ENCODE measurements at regions not wholly inside any gene's neighbourhood (a gene's known extent, or its start where the extent isn't known, plus 50 kb on each side); places are given as distances from the start of the nearest gene placed in this dataset.

DNA sequence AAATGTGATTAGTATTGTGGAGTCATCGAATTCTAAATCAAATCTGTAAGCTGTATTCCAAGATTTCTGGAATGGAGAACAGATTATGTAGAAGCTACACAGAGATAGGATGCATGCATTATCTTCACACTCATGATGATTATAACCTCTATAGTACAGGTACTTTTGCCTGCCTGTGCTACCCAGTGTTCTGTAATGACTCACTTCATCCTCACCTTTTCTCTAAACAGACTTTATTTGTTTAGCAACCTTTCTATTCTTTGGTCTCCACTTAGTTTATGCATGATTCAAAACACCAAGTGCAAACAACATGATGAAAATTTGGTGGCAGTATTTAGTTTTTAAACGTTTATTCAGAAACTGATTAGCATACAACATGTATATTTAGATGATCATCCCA lies 68.4 kb upstream of the PRPS1L1 start:
- Histone ChIP-seq H3K9me3 (no peaks in the 10 kb centered on the region), H3K27ac (no peak overlapping the region), H3K4me1 (no peaks in the 10 kb centered on the region), H3K4me3 (no peak overlapping the region), H3K36me3 (no peaks in the 10 kb centered on the region), H3K27me3 (no peaks in the 10 kb centered on the region)
- no peak for DNase-seq
- no peak for TF ChIP-seq POLR2A (IDR thresholded peaks at IDR 0.05)
- TF ChIP-seq, protein P1, sequence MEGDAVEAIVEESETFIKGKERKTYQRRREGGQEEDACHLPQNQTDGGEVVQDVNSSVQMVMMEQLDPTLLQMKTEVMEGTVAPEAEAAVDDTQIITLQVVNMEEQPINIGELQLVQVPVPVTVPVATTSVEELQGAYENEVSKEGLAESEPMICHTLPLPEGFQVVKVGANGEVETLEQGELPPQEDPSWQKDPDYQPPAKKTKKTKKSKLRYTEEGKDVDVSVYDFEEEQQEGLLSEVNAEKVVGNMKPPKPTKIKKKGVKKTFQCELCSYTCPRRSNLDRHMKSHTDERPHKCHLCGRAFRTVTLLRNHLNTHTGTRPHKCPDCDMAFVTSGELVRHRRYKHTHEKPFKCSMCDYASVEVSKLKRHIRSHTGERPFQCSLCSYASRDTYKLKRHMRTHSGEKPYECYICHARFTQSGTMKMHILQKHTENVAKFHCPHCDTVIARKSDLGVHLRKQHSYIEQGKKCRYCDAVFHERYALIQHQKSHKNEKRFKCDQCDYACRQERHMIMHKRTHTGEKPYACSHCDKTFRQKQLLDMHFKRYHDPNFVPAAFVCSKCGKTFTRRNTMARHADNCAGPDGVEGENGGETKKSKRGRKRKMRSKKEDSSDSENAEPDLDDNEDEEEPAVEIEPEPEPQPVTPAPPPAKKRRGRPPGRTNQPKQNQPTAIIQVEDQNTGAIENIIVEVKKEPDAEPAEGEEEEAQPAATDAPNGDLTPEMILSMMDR (IDR thresholded peaks at IDR 0.05), result no peak
- intact Hi-C loops (cut with DNase I; ENCODE audit: low total_unique reads), result no loop called here

DNA sequence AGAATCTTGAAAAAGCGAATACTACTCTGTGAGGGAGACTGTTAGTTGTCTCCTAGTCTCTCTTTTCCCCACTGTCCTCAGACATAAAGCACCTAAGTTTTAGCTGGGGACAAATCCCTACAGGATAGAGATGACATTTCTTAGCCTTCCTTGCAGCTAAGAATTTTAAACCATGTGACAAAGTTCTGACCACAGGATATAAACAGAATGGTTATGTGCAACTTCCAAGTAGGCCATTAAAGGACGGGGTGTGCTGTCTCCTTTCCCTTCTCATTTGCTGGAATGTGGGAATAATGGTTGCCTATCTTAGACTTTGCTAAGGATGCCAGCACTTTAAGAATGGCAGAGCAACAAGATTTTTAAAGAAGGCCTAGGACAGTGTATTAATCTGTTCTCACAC lies 74.9 kb upstream of the PRPS1L1 start:
- Histone ChIP-seq H3K9me3 (no peaks in the 10 kb centered on the region), H3K36me3 (no peaks in the 10 kb centered on the region), H3K4me3 (no peak overlapping the region), H3K27ac (no peak overlapping the region), H3K27me3 (no peaks in the 10 kb centered on the region), H3K4me1 (no peaks in the 10 kb centered on the region)
- intact Hi-C loops (cut with DNase I; ENCODE audit: low total_unique reads), result no loop called here
- TF ChIP-seq, protein P1 (IDR thresholded peaks at IDR 0.05), result no peak
- no peak for DNase-seq

DNA sequence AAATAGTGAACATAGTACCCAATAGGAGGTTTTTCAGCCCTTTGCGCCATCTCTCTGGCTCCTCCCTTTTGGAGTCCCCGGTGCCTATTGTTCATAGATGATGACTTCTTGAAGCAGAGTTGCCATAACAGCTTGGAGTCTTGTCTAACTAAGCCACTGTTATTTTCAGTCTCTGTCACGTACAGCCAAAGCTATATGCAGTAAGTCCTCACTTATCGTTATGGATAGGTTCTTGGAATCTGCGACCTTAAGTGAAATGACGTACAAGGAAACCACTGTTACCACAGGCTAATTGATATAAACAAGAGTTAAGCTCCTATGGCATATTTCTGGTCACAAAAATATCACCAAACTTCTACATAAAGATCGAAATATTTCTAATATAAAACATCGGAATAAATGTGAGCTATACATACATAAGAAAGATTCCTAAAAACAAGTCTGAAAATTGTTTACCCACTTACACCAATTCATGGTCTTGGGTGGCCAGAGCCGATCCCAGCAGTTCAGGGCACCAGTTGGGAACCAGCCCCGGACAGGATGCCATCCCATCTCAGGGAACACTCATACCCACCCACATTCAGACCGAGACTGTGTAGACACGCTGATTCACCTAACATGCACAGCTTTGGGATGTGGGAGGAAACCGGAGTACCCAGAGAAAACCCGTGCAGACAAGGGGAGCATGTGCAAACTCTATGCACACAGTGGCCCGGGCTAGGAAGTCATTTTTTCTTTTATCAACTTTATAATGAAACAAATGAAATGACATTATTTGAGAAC lies 76.0 kb upstream of the PRPS1L1 start:
- H3K27ac ChIP-seq, result no peak overlapping the region

DNA sequence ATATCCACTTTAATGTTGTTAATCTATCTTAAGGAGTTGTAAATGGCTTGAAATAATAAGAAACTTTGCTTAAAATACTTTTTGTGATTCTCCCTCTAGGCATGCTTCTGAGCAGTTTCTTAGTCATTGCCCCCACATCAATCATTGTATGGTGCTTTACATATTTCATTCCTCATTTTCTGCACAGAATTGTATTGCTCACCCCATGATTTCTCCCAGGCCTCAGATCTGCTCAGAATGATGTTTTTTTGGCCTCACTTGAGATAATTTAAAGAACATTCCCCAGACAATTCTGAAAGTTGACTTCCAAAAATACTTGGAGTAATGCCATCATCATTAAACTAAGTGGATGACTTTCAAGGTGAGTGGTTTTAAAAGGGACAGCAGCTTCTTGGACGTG lies 82.1 kb upstream of the PRPS1L1 start:
- TF ChIP-seq, protein P1 (IDR thresholded peaks at IDR 0.05), result no peak
- TF ChIP-seq POLR2A (IDR thresholded peaks at IDR 0.05), result no peak
- intact Hi-C loops (cut with DNase I; ENCODE audit: low total_unique reads), result no loop called here
- no peak overlapping the region for H3K4me3 ChIP-seq
- no peaks in the 10 kb centered on the region for H3K4me1 ChIP-seq
- H3K27ac ChIP-seq, result peak overlapping the region in 1 of 2 donors; percentile 33
- no peaks in the 10 kb centered on the region for H3K36me3 ChIP-seq
- H3K27me3 ChIP-seq, result no peaks in the 10 kb centered on the region
- no peaks in the 10 kb centered on the region for H3K9me3 ChIP-seq
- no peak for DNase-seq

More for the DNA sequence above, 76.0 kb upstream of the PRPS1L1 start:
- no peaks in the 10 kb centered on the region for H3K9me3 ChIP-seq
- H3K27me3 ChIP-seq, result no peaks in the 10 kb centered on the region
- TF ChIP-seq, protein P1 (IDR thresholded peaks at IDR 0.05), result no peak
- TF ChIP-seq POLR2A (IDR thresholded peaks at IDR 0.05), result no peak
- H3K4me3 ChIP-seq, result no peak overlapping the region
- intact Hi-C loops (cut with DNase I; ENCODE audit: low total_unique reads), result no loop called here
- H3K4me1 ChIP-seq, result no peaks in the 10 kb centered on the region
- no peaks in the 10 kb centered on the region for H3K36me3 ChIP-seq
- no peak for DNase-seq

DNA sequence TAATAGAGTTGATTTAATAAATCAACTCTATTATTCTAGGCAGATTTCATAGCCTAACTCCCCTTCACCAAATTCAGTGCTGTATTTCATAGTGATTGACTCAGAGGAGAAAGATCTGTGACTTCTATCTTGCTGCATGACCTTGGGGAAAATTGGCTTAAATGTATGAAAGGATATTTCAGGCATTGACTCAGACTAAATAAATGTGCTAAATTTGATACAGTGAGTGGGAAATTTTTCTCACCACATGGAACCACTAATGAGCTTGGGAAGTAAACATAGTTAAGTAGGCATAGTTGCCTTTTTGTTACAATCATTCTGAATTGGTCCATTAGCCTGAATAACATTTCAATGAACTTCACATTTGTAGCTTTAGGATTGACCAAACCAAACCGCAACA lies 89.0 kb upstream of the PRPS1L1 start:
- Histone ChIP-seq H3K36me3 (no peaks in the 10 kb centered on the region), H3K4me1 (no peaks in the 10 kb centered on the region), H3K27ac (no peak overlapping the region), H3K4me3 (no peak overlapping the region), H3K27me3 (no peaks in the 10 kb centered on the region), H3K9me3 (no peaks in the 10 kb centered on the region)
- no peak for TF ChIP-seq POLR2A (IDR thresholded peaks at IDR 0.05)
- TF ChIP-seq, protein P1 (IDR thresholded peaks at IDR 0.05), result no peak
- DNase-seq, result no peak
- intact Hi-C loops (cut with DNase I; ENCODE audit: low total_unique reads), result no loop called here
